CD4-positive, alpha-beta T cell (primary cell): ENCODE measurements at regions not wholly inside any gene's neighbourhood (a gene's known extent, or its start where the extent isn't known, plus 50 kb on each side); places are given as distances from the start of the nearest gene placed in this dataset.

Experiments
- ATAC-seq: fragments of 200-7000 bp; cut with Tn5 transposase; one replicate; pipeline ENCODE4 v1.10.0; 2022; ENCODE audit warnings: mild to moderate bottlenecking; ENCODE audit not compliant: poor library complexity
- CTCF ChIA-PET: fragments of 350-600 bp; sonication (Branson Sonifier 250); formaldehyde crosslinking; loops from one replicate; lab custom pipeline; 2021; ENCODE audit warnings: antibody characterized with exemption, inconsistent platforms; lab: Charles Lee
- POLR2A ChIA-PET: fragments of 350-600 bp; sonication (Branson Sonifier 250); formaldehyde crosslinking; loops from one replicate; lab custom pipeline; 2021; ENCODE audit warnings: antibody characterized with exemption, inconsistent platforms; lab: Charles Lee
- DNase-seq, 14 experiments: peaks; one replicate each; pipeline ENCODE4 v3.0.0-alpha.2; 2013 to 2020; ENCODE audit warnings: mixed read lengths in 2 of 14
- H3K27ac ChIP-seq, 2 donors: one replicate each; pipeline versions ENCODE4 v1.5.1 to v1.7.0; 2013; ENCODE audit warnings: low read length in 2 of 2, low read depth in 1 of 2, mild to moderate bottlenecking in 1 of 2
- H3K27me3 ChIP-seq, 2 experiments: 1 replicate in 1 of 2; 2 replicates in 1 of 2; pipeline versions ENCODE4 v1.6.1 to v1.7.0; 2013; ENCODE audit warnings: low read length in 2 of 2, control low read depth in 1 of 2, mild to moderate bottlenecking in 1 of 2, moderate library complexity in 1 of 2; ENCODE audit not compliant: insufficient read depth in 2 of 2, control insufficient read depth in 1 of 2
- H3K36me3 ChIP-seq: one replicate; pipeline ENCODE4 v1.6.1; 2013; ENCODE audit warnings: low read length, control low read depth; ENCODE audit not compliant: insufficient read depth
- H3K4me1 ChIP-seq: one replicate; pipeline ENCODE4 v1.6.1; 2013; ENCODE audit warnings: low read length, control low read depth; ENCODE audit not compliant: insufficient read depth
- H3K4me3 ChIP-seq: one replicate; pipeline ENCODE4 v1.5.1; 2013; ENCODE audit warnings: mild to moderate bottlenecking, low read length, moderate library complexity
- H3K9me3 ChIP-seq, 2 experiments: 1 replicate in 1 of 2; 2 replicates in 1 of 2; pipeline versions ENCODE4 v1.6.1 to v1.7.0; 2013; ENCODE audit warnings: low read length in 2 of 2, mild to moderate bottlenecking in 2 of 2, control low read depth in 1 of 2, moderate library complexity in 1 of 2; ENCODE audit not compliant: control insufficient read depth in 1 of 2, insufficient read depth in 1 of 2
- H3K27ac Mint-ChIP-seq: one replicate; pipeline ENCODE4 v1.8.0; 2020; ENCODE audit warnings: mixed read lengths
- H3K27me3 Mint-ChIP-seq: one replicate; pipeline ENCODE4 v1.8.0; 2021; ENCODE audit warnings: mixed read lengths
- H3K36me3 Mint-ChIP-seq: one replicate; pipeline ENCODE4 v1.8.0; 2021; ENCODE audit warnings: low read depth, mixed read lengths
- H3K4me1 Mint-ChIP-seq: one replicate; pipeline ENCODE4 v1.8.0; 2021; ENCODE audit warnings: low read depth, mixed read lengths
- H3K4me3 Mint-ChIP-seq: one replicate; pipeline ENCODE4 v1.8.0; 2020; ENCODE audit warnings: mild to moderate bottlenecking, mixed read lengths
- H3K9me3 Mint-ChIP-seq: one replicate; pipeline ENCODE4 v1.8.0; 2020; ENCODE audit warnings: mixed read lengths
- CTCF ChIP-seq: fragments of 200-600 bp; IDR thresholded peaks from one replicate; pipeline ENCODE4 v1.8.0; 2022; ENCODE audit warnings: antibody characterized with exemption, mild to moderate bottlenecking
- intact Hi-C, 2 experiments: fragments of 100-400 bp; cut with DNase I in 1 of 2; cut with micrococcal nuclease in 1 of 2; formaldehyde crosslinking; loops; one replicate each; pipeline versions ENCODE4 v1.15.1 to v1.9.0; 2023 to 2025; cut with DNase I, micrococcal nuclease

- H3K27ac Mint-ChIP-seq = no peak overlapping the region
- H3K4me3 Mint-ChIP-seq = no peak overlapping the region
- ATAC-seq (no peak), DNase-seq (no peak)
- intact Hi-C loops = no loop called here
- Histone ChIP-seq H3K36me3 (no peaks in the 10 kb centered on the region), H3K27me3 (no peaks in the 10 kb centered on the region), H3K4me1 (no peaks in the 10 kb centered on the region), H3K4me3 (no peak overlapping the region), H3K9me3 (peaks cover 0 to 3% of the 10 kb centered on the region in 2 experiments), H3K27ac (no peak overlapping the region)
- H3K4me1 Mint-ChIP-seq = no peaks in the 10 kb centered on the region
- ChIA-PET POLR2A (no interaction called here), CTCF (no interaction called here)
- H3K9me3 Mint-ChIP-seq = peaks cover 2% of the 10 kb centered on the region
- H3K27me3 Mint-ChIP-seq = no peaks in the 10 kb centered on the region
- H3K36me3 Mint-ChIP-seq = no peaks in the 10 kb centered on the region
- TF ChIP-seq CTCF = no peak
Measured at GRCh38 chr11:116053548-116053919, 549.3 kb upstream of the CADM1 start.

GRCh38 chr11:116052603-116053547 lies 548.7 kb upstream of the CADM1 start:
- Histone ChIP-seq H3K9me3 (peaks cover 0 to 3% of the 10 kb centered on the region in 2 experiments), H3K27ac (no peak overlapping the region), H3K27me3 (no peaks in the 10 kb centered on the region), H3K36me3 (no peaks in the 10 kb centered on the region), H3K4me1 (no peaks in the 10 kb centered on the region), H3K4me3 (no peak overlapping the region)
- DNase-seq (no peak), ATAC-seq (no peak)
- Mint-ChIP-seq H3K27ac (no peak overlapping the region), H3K9me3 (peaks cover 2% of the 10 kb centered on the region), H3K36me3 (no peaks in the 10 kb centered on the region), H3K4me1 (no peaks in the 10 kb centered on the region), H3K4me3 (no peak overlapping the region), H3K27me3 (no peaks in the 10 kb centered on the region)
- no peak for TF ChIP-seq CTCF
- POLR2A ChIA-PET = no interaction called here
- intact Hi-C loops = no loop called here
- CTCF ChIA-PET = no interaction called here

- no peaks in the 10 kb centered on the region for H3K36me3 Mint-ChIP-seq
- Histone ChIP-seq H3K9me3 (peaks cover 0 to 3% of the 10 kb centered on the region in 2 experiments), H3K27ac (no peak overlapping the region), H3K4me1 (no peaks in the 10 kb centered on the region), H3K4me3 (no peak overlapping the region), H3K27me3 (no peaks in the 10 kb centered on the region), H3K36me3 (no peaks in the 10 kb centered on the region)
- TF ChIP-seq CTCF = no peak
- no peak for ATAC-seq
- CTCF ChIA-PET = no interaction called here
- intact Hi-C loops = no loop called here
- DNase-seq = no peak
- no peak overlapping the region for H3K27ac Mint-ChIP-seq
- H3K9me3 Mint-ChIP-seq = peaks cover 2% of the 10 kb centered on the region
- no peaks in the 10 kb centered on the region for H3K4me1 Mint-ChIP-seq
- no peak overlapping the region for H3K4me3 Mint-ChIP-seq
- POLR2A ChIA-PET = no interaction called here
- no peaks in the 10 kb centered on the region for H3K27me3 Mint-ChIP-seq
Measured at GRCh38 chr11:116051494-116051893, 547.3 kb upstream of the CADM1 start.
